Heart left ventricle (tissue), 13 donors: ENCODE measurements at regions not wholly inside any gene's neighbourhood (a gene's known extent, or its start where the extent isn't known, plus 50 kb on each side); places are given as distances from the start of the nearest gene placed in this dataset.

Experiments
- POLR2A ChIP-seq, 2 donors: fragments of 450-650 bp; IDR thresholded peaks; one replicate each; pipeline ENCODE4 v1.6.1; 2017; ENCODE audit warnings: antibody characterized with exemption in 2 of 2, mild to moderate bottlenecking in 2 of 2, moderate library complexity in 2 of 2
- TF ChIP-seq, protein P1 (sequence below), 12 donors: fragments of 200-600 bp; sonication (generic) in 4 of 12; IDR thresholded peaks; one replicate each; pipeline versions ENCODE4 v1.5.0 to v1.8.0; 2018 to 2022; ENCODE audit warnings: antibody characterized with exemption in 12 of 12, mild to moderate bottlenecking in 5 of 12
- donor health status: ischemic (EF 13 %, LVEDD 7.1; RV severe dilation, severe dysfunction).
- donor health status: DM: no; HTN: yes; CAD: no.
- donor health status: DM: no; HTN: no; CAD: no.
- donor health status: ischemic (EF 25% LVEDD 6.9; RV normal size, moderate dysfunction).
- donor health status: ischemic (EF 25% LVEDD 5.7; RV mildly dilated, moderate dysfunction).
- donor health status: ischemic (EF 35%, LVEDD 5.7; RV mildly dilated, moderate dysfunction).
- donor health status: nonischemic (EF 11% LVEDD 7.7; RV severe dilation, severe dysfunction).
- donor health status: DM: yes; HTN: yes; CAD: no.
- donor health status: PGD.
- donor health status: ischemic (EF 29% LVEDD 5.4; RV normal size, mild dysfunction).
- donor health status: nonischemic (EF 23%, LVEDD 6.1; RV moderate dilation, normal function).

DNA sequence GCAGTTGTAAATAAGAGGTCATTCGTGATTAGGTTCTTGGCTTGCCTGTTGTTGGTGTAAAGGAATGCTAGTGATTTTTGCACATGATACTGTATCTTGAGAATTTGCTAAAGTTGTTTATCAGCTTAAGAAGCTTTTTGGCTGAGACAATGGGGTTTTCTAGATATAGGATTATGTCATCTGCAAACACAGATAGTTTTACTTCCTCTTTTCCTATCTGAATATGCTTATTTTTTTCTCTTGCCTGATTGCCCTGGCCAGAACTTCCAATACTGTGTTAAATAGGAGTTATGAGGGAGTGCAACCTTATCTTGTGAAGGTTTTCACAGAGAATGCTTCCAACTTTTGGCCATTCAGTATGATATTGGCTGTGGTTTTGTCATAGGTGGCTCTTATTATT lies 576.1 kb upstream of the RGS18 start:
- TF ChIP-seq, protein P1, sequence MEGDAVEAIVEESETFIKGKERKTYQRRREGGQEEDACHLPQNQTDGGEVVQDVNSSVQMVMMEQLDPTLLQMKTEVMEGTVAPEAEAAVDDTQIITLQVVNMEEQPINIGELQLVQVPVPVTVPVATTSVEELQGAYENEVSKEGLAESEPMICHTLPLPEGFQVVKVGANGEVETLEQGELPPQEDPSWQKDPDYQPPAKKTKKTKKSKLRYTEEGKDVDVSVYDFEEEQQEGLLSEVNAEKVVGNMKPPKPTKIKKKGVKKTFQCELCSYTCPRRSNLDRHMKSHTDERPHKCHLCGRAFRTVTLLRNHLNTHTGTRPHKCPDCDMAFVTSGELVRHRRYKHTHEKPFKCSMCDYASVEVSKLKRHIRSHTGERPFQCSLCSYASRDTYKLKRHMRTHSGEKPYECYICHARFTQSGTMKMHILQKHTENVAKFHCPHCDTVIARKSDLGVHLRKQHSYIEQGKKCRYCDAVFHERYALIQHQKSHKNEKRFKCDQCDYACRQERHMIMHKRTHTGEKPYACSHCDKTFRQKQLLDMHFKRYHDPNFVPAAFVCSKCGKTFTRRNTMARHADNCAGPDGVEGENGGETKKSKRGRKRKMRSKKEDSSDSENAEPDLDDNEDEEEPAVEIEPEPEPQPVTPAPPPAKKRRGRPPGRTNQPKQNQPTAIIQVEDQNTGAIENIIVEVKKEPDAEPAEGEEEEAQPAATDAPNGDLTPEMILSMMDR (IDR thresholded peaks at IDR 0.05) = no peak
- no peak for TF ChIP-seq POLR2A (IDR thresholded peaks at IDR 0.05)
